SK-N-SH treated with all-trans-retinoic acid at 6 μM for 48 hours (cell line): ENCODE measurements at regions not wholly inside any gene's neighbourhood (a gene's known extent, or its start where the extent isn't known, plus 50 kb on each side); places are given as distances from the start of the nearest gene placed in this dataset.

Source experiments
- BACH2 ChIP-seq: fragments of 250-450 bp; sonication (Bioruptor Pico); IDR thresholded peaks from 2 replicates; pipeline ENCODE4 v1.9.0; 2021; ENCODE audit warnings: mild to moderate bottlenecking, borderline replicate concordance
- CSRNP3 ChIP-seq: fragments of 250-450 bp; sonication (Bioruptor Pico); IDR thresholded peaks from 2 replicates; pipeline ENCODE4 v1.5.1; 2021; ENCODE audit warnings: mild to moderate bottlenecking, moderate library complexity
- GLIS3 ChIP-seq: fragments of 250-450 bp; sonication (Bioruptor Pico); IDR thresholded peaks from 2 replicates; pipeline ENCODE4 v1.5.0; 2020; ENCODE audit warnings: mild to moderate bottlenecking, moderate library complexity
- ISL1 ChIP-seq: fragments of 250-450 bp; sonication (Bioruptor Pico); IDR thresholded peaks from 2 replicates; pipeline ENCODE4 v2.1.2; 2022; ENCODE audit warnings: mild to moderate bottlenecking, moderate library complexity
- OSR1 ChIP-seq: fragments of 250-450 bp; sonication (Bioruptor Pico); IDR thresholded peaks from 2 replicates; pipeline ENCODE4 v1.8.0; 2022; ENCODE audit warnings: moderate library complexity, mild to moderate bottlenecking, inconsistent platforms
- PPARA ChIP-seq: fragments of 250-450 bp; sonication (Bioruptor Pico); IDR thresholded peaks from 2 replicates; pipeline ENCODE4 v1.5.0; 2020; ENCODE audit warnings: mild to moderate bottlenecking, borderline replicate concordance
- SNAI2 ChIP-seq: fragments of 250-450 bp; sonication (Bioruptor Pico); IDR thresholded peaks from 2 replicates; pipeline ENCODE4 v1.5.0; 2020; ENCODE audit warnings: mild to moderate bottlenecking, moderate library complexity
- TOX ChIP-seq: fragments of 250-450 bp; sonication (Bioruptor Pico); IDR thresholded peaks from 2 replicates; pipeline ENCODE4 v1.8.0; 2021; ENCODE audit warnings: mild to moderate bottlenecking, moderate library complexity, borderline replicate concordance
- TSHZ2 ChIP-seq: fragments of 250-450 bp; sonication (Bioruptor Pico); IDR thresholded peaks from 2 replicates; pipeline ENCODE4 v1.5.0; 2020; ENCODE audit warnings: mild to moderate bottlenecking, moderate library complexity
- ZC3H10 ChIP-seq: fragments of 250-450 bp; sonication (Bioruptor Pico); IDR thresholded peaks from 2 replicates; pipeline ENCODE4 v1.5.1; 2021; ENCODE audit warnings: mild to moderate bottlenecking, moderate library complexity
- ZFP3 ChIP-seq: fragments of 250-450 bp; sonication (Bioruptor Pico); IDR thresholded peaks from 2 replicates; pipeline ENCODE4 v1.5.0; 2020; ENCODE audit warnings: mild to moderate bottlenecking, moderate library complexity
- ZFP30 ChIP-seq: fragments of 450-650 bp; formaldehyde crosslinking; IDR thresholded peaks from 2 replicates; pipeline ENCODE4 v1.5.0; 2022; ENCODE audit warnings: mild to moderate bottlenecking, moderate library complexity
- ZNF8 ChIP-seq: fragments of 450-650 bp; formaldehyde crosslinking; IDR thresholded peaks from 2 replicates; pipeline ENCODE4 v1.5.0; 2020; ENCODE audit warnings: mild to moderate bottlenecking, moderate library complexity
- TF ChIP-seq, protein P1 (sequence below): fragments of 250-450 bp; sonication (Bioruptor Pico); IDR thresholded peaks from 2 replicates; pipeline ENCODE4 v1.5.1; 2020; ENCODE audit warnings: low read depth, mild to moderate bottlenecking, moderate library complexity

DNA sequence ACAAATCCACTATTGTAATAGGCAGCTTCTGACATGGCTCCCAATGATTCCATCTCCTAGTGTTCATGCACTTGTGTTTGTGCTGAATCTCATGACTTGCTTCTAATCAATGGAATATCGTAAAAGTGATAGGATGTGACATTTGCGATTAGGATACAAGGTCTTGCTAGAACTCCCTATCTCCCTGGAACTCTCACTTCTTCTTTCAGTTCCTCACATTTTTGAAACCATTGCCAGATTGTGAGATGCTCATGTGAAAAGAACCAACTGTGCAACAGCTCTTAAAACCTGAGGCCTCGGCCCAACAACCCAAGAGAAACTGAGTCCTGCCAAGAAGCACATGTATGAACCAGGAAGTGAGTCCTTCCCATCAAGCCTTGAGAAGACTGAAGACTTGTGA, 226.9 kb upstream of the DTNA start:
- TF ChIP-seq ZNF8 = no peak
- no peak for TF ChIP-seq OSR1 (CRISPR knock-in tag)
- no peak for TF ChIP-seq ZFP30 (CRISPR knock-in tag)
- no peak for TF ChIP-seq ZFP3
- no peak for TF ChIP-seq SNAI2 (CRISPR knock-in tag)
- TF ChIP-seq, protein P1, sequence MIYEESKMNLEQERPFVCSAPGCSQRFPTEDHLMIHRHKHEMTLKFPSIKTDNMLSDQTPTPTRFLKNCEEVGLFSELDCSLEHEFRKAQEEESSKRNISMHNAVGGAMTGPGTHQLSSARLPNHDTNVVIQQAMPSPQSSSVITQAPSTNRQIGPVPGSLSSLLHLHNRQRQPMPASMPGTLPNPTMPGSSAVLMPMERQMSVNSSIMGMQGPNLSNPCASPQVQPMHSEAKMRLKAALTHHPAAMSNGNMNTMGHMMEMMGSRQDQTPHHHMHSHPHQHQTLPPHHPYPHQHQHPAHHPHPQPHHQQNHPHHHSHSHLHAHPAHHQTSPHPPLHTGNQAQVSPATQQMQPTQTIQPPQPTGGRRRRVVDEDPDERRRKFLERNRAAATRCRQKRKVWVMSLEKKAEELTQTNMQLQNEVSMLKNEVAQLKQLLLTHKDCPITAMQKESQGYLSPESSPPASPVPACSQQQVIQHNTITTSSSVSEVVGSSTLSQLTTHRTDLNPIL (CRISPR knock-in tag) = no peak
- TF ChIP-seq GLIS3 (CRISPR knock-in tag) = no peak
- no peak for TF ChIP-seq BACH2 (CRISPR knock-in tag)
- TF ChIP-seq TSHZ2 (CRISPR knock-in tag) = no peak
- TF ChIP-seq CSRNP3 = no peak
- no peak for TF ChIP-seq PPARA (CRISPR knock-in tag)
- no peak for TF ChIP-seq ZC3H10 (CRISPR knock-in tag)
- no peak for TF ChIP-seq TOX (CRISPR knock-in tag)
- TF ChIP-seq ISL1 (CRISPR knock-in tag) = no peak
